ENCODE measurements at regions not wholly inside any gene's neighbourhood (a gene's known extent, or its start where the extent isn't known, plus 50 kb on each side); places are given as distances from the start of the nearest gene placed in this dataset.

DNA sequence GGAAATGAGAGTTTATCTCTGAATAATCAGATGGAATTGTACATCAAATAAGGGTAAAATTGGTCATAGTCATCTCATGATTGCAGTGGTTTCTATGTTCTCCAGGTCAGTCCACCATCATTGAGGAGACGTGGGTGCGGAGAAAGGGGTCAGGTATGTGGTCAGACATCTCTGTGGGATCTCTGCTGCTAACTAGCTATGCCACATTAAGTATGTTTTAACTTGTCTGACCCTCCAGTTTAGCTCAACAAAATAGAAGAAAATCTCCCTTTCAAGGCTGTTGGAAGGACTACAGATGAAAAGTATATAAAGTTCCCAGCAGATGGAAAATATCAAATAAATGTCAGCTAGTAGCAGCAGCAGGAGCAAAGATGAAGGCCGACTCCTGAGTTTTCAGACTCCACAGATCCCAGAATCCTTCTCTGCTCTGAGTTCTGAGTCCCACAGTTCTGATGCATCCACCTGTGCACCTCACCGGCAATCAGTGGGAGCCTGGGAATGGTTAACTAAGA, 106.6 kb upstream of the CYP1B1 start:
- H3K4me3 ChIP-seq, result no peak overlapping the region
- TF ChIP-seq POLR2A (IDR thresholded peaks at IDR 0.05; ENCODE audit: low read depth) (no peak), EP300 (IDR thresholded peaks at IDR 0.05) (no peak), POLR2AphosphoS5 (IDR thresholded peaks at IDR 0.05) (no peak)
- TF ChIP-seq, protein P1, sequence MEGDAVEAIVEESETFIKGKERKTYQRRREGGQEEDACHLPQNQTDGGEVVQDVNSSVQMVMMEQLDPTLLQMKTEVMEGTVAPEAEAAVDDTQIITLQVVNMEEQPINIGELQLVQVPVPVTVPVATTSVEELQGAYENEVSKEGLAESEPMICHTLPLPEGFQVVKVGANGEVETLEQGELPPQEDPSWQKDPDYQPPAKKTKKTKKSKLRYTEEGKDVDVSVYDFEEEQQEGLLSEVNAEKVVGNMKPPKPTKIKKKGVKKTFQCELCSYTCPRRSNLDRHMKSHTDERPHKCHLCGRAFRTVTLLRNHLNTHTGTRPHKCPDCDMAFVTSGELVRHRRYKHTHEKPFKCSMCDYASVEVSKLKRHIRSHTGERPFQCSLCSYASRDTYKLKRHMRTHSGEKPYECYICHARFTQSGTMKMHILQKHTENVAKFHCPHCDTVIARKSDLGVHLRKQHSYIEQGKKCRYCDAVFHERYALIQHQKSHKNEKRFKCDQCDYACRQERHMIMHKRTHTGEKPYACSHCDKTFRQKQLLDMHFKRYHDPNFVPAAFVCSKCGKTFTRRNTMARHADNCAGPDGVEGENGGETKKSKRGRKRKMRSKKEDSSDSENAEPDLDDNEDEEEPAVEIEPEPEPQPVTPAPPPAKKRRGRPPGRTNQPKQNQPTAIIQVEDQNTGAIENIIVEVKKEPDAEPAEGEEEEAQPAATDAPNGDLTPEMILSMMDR (IDR thresholded peaks at IDR 0.05), result no peak
- H3K27me3 ChIP-seq, result no peaks in the 10 kb centered on the region
- peaks cover 0 to 28% (median 21%) of the 10 kb centered on the region in 4 donors for H3K4me1 ChIP-seq
- no peaks in the 10 kb centered on the region for H3K36me3 ChIP-seq
- no peaks in the 10 kb centered on the region for H3K9me3 ChIP-seq
- WGBS, result 68% methylated on average over 4 of the region's 4 CpGs
- peak overlapping the region in 3 of 4 donors; percentile 2 to 29 (median 27) for H3K27ac ChIP-seq (replicated peaks in 1 of 4)
- no peak for DNase-seq (ENCODE audit: extremely low spot score)
- intact Hi-C loops (cut with DNase I), result no loop called here

DNA sequence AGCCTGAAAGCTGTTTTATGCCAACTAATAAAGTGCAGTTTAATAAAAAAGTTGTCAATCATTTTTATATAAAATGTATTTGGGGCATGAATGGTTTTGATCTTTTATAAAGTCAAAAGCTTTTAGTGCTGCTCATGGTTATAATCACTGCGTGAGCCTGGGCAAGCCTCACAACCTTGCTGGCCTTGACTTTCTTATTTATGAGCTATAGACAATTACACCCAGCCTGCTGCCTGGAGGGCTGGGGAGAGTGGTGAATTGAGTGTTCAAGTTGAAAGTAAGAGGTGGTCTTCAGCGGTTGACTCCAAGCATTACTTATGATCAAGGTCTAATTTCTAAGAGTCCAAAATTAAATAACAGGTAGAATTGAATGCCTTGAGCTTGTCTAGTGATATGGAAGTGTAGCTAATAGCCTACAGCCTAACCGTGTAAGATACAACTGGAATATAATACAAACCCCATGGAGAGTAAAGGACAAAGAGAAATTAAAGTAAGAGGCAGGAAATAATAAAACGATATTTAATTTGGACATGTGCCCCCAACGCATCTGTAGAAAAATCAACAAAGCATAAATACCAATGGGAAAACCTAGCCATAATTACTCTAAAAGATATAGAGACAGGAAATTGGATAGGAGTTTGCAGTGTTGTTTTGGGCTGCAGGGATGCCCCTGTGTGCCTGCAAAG, 106.0 kb upstream of the CYP1B1 start:
- intact Hi-C loops (cut with DNase I), result no loop called here
- Histone ChIP-seq H3K36me3 (no peaks in the 10 kb centered on the region), H3K9me3 (no peaks in the 10 kb centered on the region), H3K27ac (replicated peaks in 1 of 4) (peak overlapping the region in 2 of 4 donors; percentile 27 to 29), H3K4me3 (no peak overlapping the region), H3K4me1 (peaks cover 0 to 29% (median 18%) of the 10 kb centered on the region in 4 donors), H3K27me3 (no peaks in the 10 kb centered on the region)
- TF ChIP-seq POLR2AphosphoS5 (IDR thresholded peaks at IDR 0.05), result no peak
- no peak for TF ChIP-seq POLR2A (IDR thresholded peaks at IDR 0.05; ENCODE audit: low read depth)
- TF ChIP-seq, protein P1 (IDR thresholded peaks at IDR 0.05), result no peak
- no peak for TF ChIP-seq EP300 (IDR thresholded peaks at IDR 0.05)
- DNase-seq (ENCODE audit: extremely low spot score), result no peak
- whole genome bisulfite sequencing, result 82% methylated on average over 5 of the region's 5 CpGs

DNA sequence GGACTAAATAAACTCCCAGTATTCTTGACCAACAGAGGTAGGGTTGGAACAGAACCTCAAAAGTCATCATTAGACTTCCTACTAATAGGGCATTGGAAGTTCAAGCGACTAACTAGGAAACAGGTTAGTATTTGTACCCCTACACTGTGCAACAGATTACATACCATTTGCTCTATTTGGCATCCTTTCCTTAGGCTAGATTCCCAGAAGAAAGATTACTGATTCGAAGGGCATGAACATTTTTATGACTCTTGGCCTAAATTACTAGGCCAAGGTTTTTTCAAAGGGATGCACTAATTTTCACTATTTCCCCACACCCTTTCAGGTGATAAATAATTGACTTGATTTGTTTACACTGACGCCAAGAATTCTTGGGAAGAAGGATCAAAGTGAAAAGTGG, 104.8 kb upstream of the CYP1B1 start:
- Histone ChIP-seq H3K36me3 (no peaks in the 10 kb centered on the region), H3K27ac (replicated peaks in 1 of 4) (no peak overlapping the region), H3K4me3 (no peak overlapping the region), H3K27me3 (no peaks in the 10 kb centered on the region), H3K4me1 (peaks cover 2 to 35% (median 17%) of the 10 kb centered on the region in 4 donors), H3K9me3 (no peaks in the 10 kb centered on the region)
- TF ChIP-seq EP300 (IDR thresholded peaks at IDR 0.05) (no peak), POLR2AphosphoS5 (IDR thresholded peaks at IDR 0.05) (no peak), POLR2A (IDR thresholded peaks at IDR 0.05; ENCODE audit: low read depth) (no peak)
- TF ChIP-seq, protein P1 (IDR thresholded peaks at IDR 0.05), result no peak
- intact Hi-C loops (cut with DNase I), result no loop called here
- no peak for DNase-seq (ENCODE audit: extremely low spot score)
- 94% methylated on average over 3 of the region's 3 CpGs for WGBS

DNA sequence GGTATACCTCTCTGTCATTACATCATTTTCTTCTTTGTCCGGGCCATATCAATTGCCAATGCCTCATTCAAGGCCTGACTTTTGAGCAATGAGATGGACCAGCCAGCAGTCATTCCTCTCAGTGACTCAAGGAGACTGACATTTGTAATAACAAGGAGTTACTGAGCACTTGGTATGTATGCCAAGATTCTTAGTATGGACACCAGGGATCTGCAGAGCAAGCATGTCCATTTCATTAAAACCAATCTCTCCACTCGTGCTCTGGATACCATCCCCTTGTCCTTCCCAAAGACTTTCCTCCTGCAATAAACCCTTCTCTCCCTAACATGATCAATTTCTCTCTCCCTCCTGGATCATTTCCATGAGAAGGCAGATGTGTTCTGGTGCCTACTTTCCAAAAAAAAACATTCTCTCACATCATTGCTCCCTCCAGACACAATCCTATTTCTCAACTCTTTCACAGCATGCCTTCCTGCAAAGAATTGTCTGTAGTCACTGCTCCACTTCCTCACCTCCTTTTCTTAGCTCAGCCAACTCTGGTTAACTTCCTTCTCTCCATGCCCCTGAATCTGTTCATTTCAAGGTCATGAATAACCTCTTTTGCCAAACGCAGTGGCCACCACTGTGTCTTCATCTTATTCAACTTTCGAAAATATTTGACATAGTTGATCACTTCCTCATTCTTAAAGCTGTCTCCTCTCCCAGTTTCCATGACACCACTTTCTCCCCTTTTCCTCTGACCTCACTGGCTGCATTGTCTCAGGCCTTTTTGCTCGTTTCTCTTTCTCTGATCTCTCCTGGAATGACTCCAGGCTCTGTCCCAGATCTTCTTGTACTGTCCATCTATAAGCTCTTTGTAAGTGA, 102.8 kb upstream of the CYP1B1 start:
- Histone ChIP-seq H3K27me3 (no peaks in the 10 kb centered on the region), H3K4me3 (no peak overlapping the region), H3K27ac (replicated peaks in 1 of 4) (peak overlapping the region; percentile 41 to 64 (median 48)), H3K36me3 (no peaks in the 10 kb centered on the region), H3K9me3 (no peaks in the 10 kb centered on the region), H3K4me1 (peaks cover 2 to 40% (median 20%) of the 10 kb centered on the region in 4 donors)
- DNase-seq (ENCODE audit: extremely low spot score), result no peak
- intact Hi-C loops (cut with DNase I), result no loop called here
- WGBS, result 53% methylated on average over 5 of the region's 5 CpGs
- TF ChIP-seq POLR2AphosphoS5 (IDR thresholded peaks at IDR 0.05) (peak in 1 of 2 donors; percentile 28), EP300 (IDR thresholded peaks at IDR 0.05) (no peak)

DNA sequence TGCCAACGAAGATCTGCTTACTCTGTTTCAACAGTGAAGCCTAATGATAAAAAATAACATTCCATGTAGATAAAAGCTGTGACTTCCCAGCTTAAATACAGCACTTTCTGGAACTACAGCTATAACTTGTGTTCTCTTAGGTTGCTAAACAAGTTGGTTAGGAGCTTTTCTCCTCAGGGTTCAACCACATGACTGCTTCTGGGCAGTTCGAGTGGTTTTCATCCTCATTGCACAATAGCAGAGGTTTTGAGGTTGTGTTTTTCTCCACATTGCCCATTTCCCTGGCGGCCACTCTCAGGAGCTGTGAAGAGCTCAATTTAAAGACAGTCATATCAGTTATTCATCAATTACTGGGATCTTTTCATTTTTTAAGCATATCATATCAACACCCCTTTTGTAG, 102.2 kb upstream of the CYP1B1 start:
- intact Hi-C loops (cut with DNase I), result no loop called here
- no peaks in the 10 kb centered on the region for H3K9me3 ChIP-seq
- H3K27me3 ChIP-seq, result no peaks in the 10 kb centered on the region
- peak in 1 of 2 donors; percentile 31 for TF ChIP-seq POLR2AphosphoS5 (IDR thresholded peaks at IDR 0.05)
- TF ChIP-seq, protein P1 (IDR thresholded peaks at IDR 0.05), result no peak
- TF ChIP-seq EP300 (IDR thresholded peaks at IDR 0.05), result no peak
- no peak for TF ChIP-seq POLR2A (IDR thresholded peaks at IDR 0.05; ENCODE audit: low read depth)
- no peaks in the 10 kb centered on the region for H3K36me3 ChIP-seq
- peaks cover 2 to 41% (median 20%) of the 10 kb centered on the region in 4 donors for H3K4me1 ChIP-seq
- DNase-seq (ENCODE audit: extremely low spot score), result no peak
- H3K27ac ChIP-seq (replicated peaks in 1 of 4), result peak overlapping the region; percentile 41 to 64 (median 48)
- no peak overlapping the region for H3K4me3 ChIP-seq
- WGBS, result 73% methylated on average over 3 of the region's 3 CpGs
